HEK293 (cell line): ENCODE measurements at regions not wholly inside any gene's neighbourhood (a gene's known extent, or its start where the extent isn't known, plus 50 kb on each side); places are given as distances from the start of the nearest gene placed in this dataset.

Experiments
- CTCF ChIP-seq: fragments of 450-650 bp; formaldehyde crosslinking; IDR thresholded peaks from 2 replicates; pipeline ENCODE4 v1.5.1; 2016; ENCODE audit warnings: missing biosample characterization, missing genetic modification characterization
- KLF16 ChIP-seq: fragments of 450-650 bp; formaldehyde crosslinking; IDR thresholded peaks from 2 replicates; pipeline ENCODE4 v1.5.1; 2017; ENCODE audit warnings: missing biosample characterization, missing genetic modification characterization
- PBX3 ChIP-seq: sonication (generic); formaldehyde crosslinking; IDR thresholded peaks from 2 replicates; pipeline ENCODE4 v1.8.1; 2022; ENCODE audit warnings: mild to moderate bottlenecking, moderate library complexity, missing genetic modification reagents
- SP3 ChIP-seq: fragments of 450-650 bp; formaldehyde crosslinking; IDR thresholded peaks from 2 replicates; pipeline ENCODE4 v1.5.1; 2016; ENCODE audit warnings: missing biosample characterization, missing genetic modification characterization
- TCF7L2 ChIP-seq: IDR thresholded peaks from 2 replicates; pipeline ENCODE4 v1.6.1; 2011; ENCODE audit warnings: low read depth, mild to moderate bottlenecking, inconsistent platforms, low read length, moderate library complexity, borderline replicate concordance
- WT1 ChIP-seq: fragments of 450-650 bp; formaldehyde crosslinking; IDR thresholded peaks from 2 replicates; pipeline ENCODE4 v1.5.1; 2016; ENCODE audit warnings: missing biosample characterization, missing genetic modification characterization
- YY1 ChIP-seq: fragments of 450-650 bp; formaldehyde crosslinking; IDR thresholded peaks from 2 replicates; pipeline ENCODE4 v1.5.1; 2018; ENCODE audit warnings: missing biosample characterization, missing genetic modification characterization
- ZBTB44 ChIP-seq: fragments of 450-650 bp; IDR thresholded peaks from 2 replicates; pipeline ENCODE4 v1.5.1; 2018; ENCODE audit warnings: missing biosample characterization, mild to moderate bottlenecking, missing genetic modification characterization
- ZNF121 ChIP-seq: fragments of 450-650 bp; formaldehyde crosslinking; IDR thresholded peaks from 2 replicates; pipeline ENCODE4 v1.5.1; 2016; ENCODE audit warnings: missing biosample characterization, missing genetic modification characterization
- ZNF19 ChIP-seq: fragments of 450-650 bp; formaldehyde crosslinking; IDR thresholded peaks from 2 replicates; pipeline ENCODE4; 2016; ENCODE audit warnings: missing biosample characterization, missing genetic modification characterization, low read depth
- ZNF280D ChIP-seq: fragments of 450-650 bp; formaldehyde crosslinking; IDR thresholded peaks from 2 replicates; pipeline ENCODE4 v1.5.1; 2016; ENCODE audit warnings: missing biosample characterization, missing genetic modification characterization
- ZNF350 ChIP-seq: fragments of 450-650 bp; formaldehyde crosslinking; IDR thresholded peaks from 2 replicates; pipeline ENCODE4 v1.5.0; 2017; ENCODE audit warnings: missing biosample characterization, mild to moderate bottlenecking, missing genetic modification characterization

GRCh38 chr6:74283532-74283931 is 587.5 kb downstream of the CD109 start:
- no peak for TF ChIP-seq ZNF280D (tag by site-specific recombination)
- no peak for TF ChIP-seq CTCF
- no peak for TF ChIP-seq YY1 (tag by site-specific recombination)
- no peak for TF ChIP-seq WT1
- no peak for TF ChIP-seq KLF16 (tag by site-specific recombination)
- TF ChIP-seq ZNF350 (tag by site-specific recombination) = no peak
- no peak for TF ChIP-seq ZNF121 (tag by site-specific recombination)
- TF ChIP-seq ZBTB44 (tag by site-specific recombination) = no peak
- TF ChIP-seq TCF7L2 = no peak
- no peak for TF ChIP-seq PBX3 (CRISPR knock-in tag)
- TF ChIP-seq ZNF19 (tag by site-specific recombination) = no peak
- TF ChIP-seq SP3 = no peak
